Adrenal gland (tissue), 9 donors: ENCODE measurements at regions not wholly inside any gene's neighbourhood (a gene's known extent, or its start where the extent isn't known, plus 50 kb on each side); places are given as distances from the start of the nearest gene placed in this dataset.

Experiments used
- DNase-seq, 7 donors: peaks; one replicate each; pipeline ENCODE4 v3.0.0-alpha.2; 2019 to 2020
- H3K27ac ChIP-seq, 5 donors: fragments of 200-600 bp; sonication (generic) in 4 of 5; 1 replicate in 3 of 5; 2 replicates in 2 of 5; pipeline versions ENCODE4 v1.5.1 to v1.8.0; 2016 to 2020; ENCODE audit warnings: mild to moderate bottlenecking in 1 of 5
- H3K27me3 ChIP-seq: fragments of 200-600 bp; 2 replicates; pipeline ENCODE4 v1.8.0; 2021
- H3K36me3 ChIP-seq, 2 donors: fragments of 200-600 bp; replicated peaks in 1 of 2; 1 replicate in 1 of 2; 2 replicates in 1 of 2; pipeline versions ENCODE4 v1.5.1 to v1.8.0; 2018 to 2022
- H3K4me1 ChIP-seq, 2 donors: fragments of 200-600 bp; replicated peaks in 1 of 2; 1 replicate in 1 of 2; 2 replicates in 1 of 2; pipeline versions ENCODE4 v1.5.1 to v1.8.0; 2018 to 2021
- H3K4me3 ChIP-seq, 4 donors: fragments of 200-600 bp; sonication (generic) in 3 of 4; one replicate each; pipeline ENCODE4 v1.5.1; 2016 to 2018
- H3K9me3 ChIP-seq, 3 donors: fragments of 200-600 bp; sonication (generic) in 1 of 3; replicated peaks in 1 of 3; 1 replicate in 2 of 3; 2 replicates in 1 of 3; pipeline versions ENCODE4 v1.5.1 to v1.8.0; 2016 to 2021
- CTCF ChIP-seq, 6 experiments: fragments of 450-650 bp in 4 of 6; fragments of 200-600 bp in 2 of 6; sonication (generic) in 1 of 6; IDR thresholded peaks; 1 replicate in 5 of 6; 2 replicates in 1 of 6; pipeline versions ENCODE4 v1.5.1 to v1.8.0; 2016 to 2021; ENCODE audit warnings: antibody characterized with exemption in 6 of 6, mild to moderate bottlenecking in 2 of 6, moderate library complexity in 1 of 6
- POLR2A ChIP-seq, 2 donors: fragments of 450-650 bp; IDR thresholded peaks; one replicate each; pipeline ENCODE4 v1.6.1; 2017; ENCODE audit warnings: antibody characterized with exemption in 2 of 2, mild to moderate bottlenecking in 2 of 2, moderate library complexity in 1 of 2
- WGBS, 4 donors: extraction: QIAGEN DNeasy Blood & Tissue Kit in 2 of 4; methylation state at CpG; one replicate each; pipeline versions ENCODE4 v1.1.5 to v1.1.7; 2013 to 2017; 5-methylcytosine and 5-hydroxymethylcytosine counted together
- intact Hi-C, 2 donors: fragments of 100-400 bp; cut with DNase I; formaldehyde crosslinking; loops; one replicate each; pipeline versions ENCODE4 v1.14.1 to v1.15.0; 2022 to 2023
- donor health status: healthy with polysubstance abuse.
- donor health status: Bipolar disorder and iron deficiency.
- donor health status: DM: yes; HTN: yes; CAD: no.
- donor health status: DM: no; HTN: no; CAD: no.
- donor health status: DM: no; HTN: no; CAD: no.

- Histone ChIP-seq H3K36me3 (no peaks in the 10 kb centered on the region), H3K4me1 (no peaks in the 10 kb centered on the region), H3K27ac (no peak overlapping the region), H3K4me3 (no peak overlapping the region), H3K27me3 (peaks cover 4% of the 10 kb centered on the region), H3K9me3 (no peaks in the 10 kb centered on the region)
- WGBS, 4 donors = 74 to 91% (median 83%) methylated on average over 4 of the region's 4 CpGs
- DNase-seq = no peak
- TF ChIP-seq POLR2A (IDR thresholded peaks at IDR 0.05) = no peak
- TF ChIP-seq CTCF (IDR thresholded peaks at IDR 0.05) = no peak
- intact Hi-C loops = no loop called here
Measured at GRCh38 chrX:148448686-148449085, 51.7 kb upstream of the AFF2 start.
